Stomach (tissue), 8 donors: ENCODE measurements at regions not wholly inside any gene's neighbourhood (a gene's known extent, or its start where the extent isn't known, plus 50 kb on each side); places are given as distances from the start of the nearest gene placed in this dataset.

Experiments
- DNase-seq, 2 donors: peaks; one replicate each; pipeline versions ENCODE4 v3.0.0 to v3.0.0-alpha.2; 2013 to 2019
- H3K27ac ChIP-seq, 5 donors: fragments of 200-600 bp in 4 of 5; sonication (generic) in 4 of 5; one replicate each; pipeline ENCODE4 v1.5.1; 2013 to 2019; ENCODE audit warnings: mild to moderate bottlenecking in 1 of 5, moderate library complexity in 1 of 5
- H3K27me3 ChIP-seq, 3 donors: fragments of 200-600 bp; sonication (generic); one replicate each; pipeline ENCODE4 v1.5.1; 2017 to 2019; ENCODE audit warnings: mixed run types in 1 of 3
- H3K36me3 ChIP-seq, 4 donors: fragments of 200-600 bp; sonication (generic); 1 replicate in 3 of 4; 2 replicates in 1 of 4; pipeline ENCODE4 v1.5.1; 2016 to 2019
- H3K4me1 ChIP-seq, 4 donors: fragments of 200-600 bp; sonication (generic); one replicate each; pipeline ENCODE4 v1.5.1; 2016 to 2019
- H3K4me3 ChIP-seq, 4 donors: fragments of 200-600 bp; sonication (generic) in 3 of 4; one replicate each; pipeline ENCODE4 v1.5.1; 2016 to 2019; ENCODE audit warnings: mild to moderate bottlenecking in 1 of 4
- H3K9me3 ChIP-seq, 4 donors: fragments of 200-600 bp; sonication (generic); one replicate each; pipeline ENCODE4 v1.5.1; 2016 to 2019
- EP300 ChIP-seq: sonication (generic); formaldehyde crosslinking; IDR thresholded peaks from one replicate; pipeline ENCODE4 v1.6.1; 2017; ENCODE audit warnings: antibody characterized with exemption
- POLR2A ChIP-seq, 4 donors: fragments of 450-650 bp; IDR thresholded peaks; one replicate each; pipeline ENCODE4 v1.6.1; 2016; ENCODE audit warnings: antibody characterized with exemption in 4 of 4, control low read depth in 2 of 4, mild to moderate bottlenecking in 1 of 4, moderate library complexity in 1 of 4
- POLR2AphosphoS5 ChIP-seq, 3 donors: sonication (generic); formaldehyde crosslinking; IDR thresholded peaks; one replicate each; pipeline ENCODE4 v1.6.1; 2016; ENCODE audit warnings: antibody characterized with exemption in 3 of 3
- WGBS, 5 donors: extraction: QIAGEN DNeasy Blood & Tissue Kit in 3 of 5; methylation state at CpG; one replicate each; pipeline versions ENCODE4 v1.1.5 to v1.1.7; 2013 to 2018; 5-methylcytosine and 5-hydroxymethylcytosine counted together
- intact Hi-C: fragments of 100-400 bp; cut with DNase I; formaldehyde crosslinking; loops from one replicate; pipeline ENCODE4 v1.15.1; 2023; ENCODE audit warnings: low total_unique reads
- TF ChIP-seq, protein P1 (sequence below), 7 experiments: fragments of 450-650 bp in 4 of 7; fragments of 200-600 bp in 3 of 7; sonication (generic) in 3 of 7; IDR thresholded peaks; one replicate each; pipeline ENCODE4 v1.5.1; 2016 to 2019; ENCODE audit warnings: antibody characterized with exemption in 7 of 7, control low read depth in 2 of 7, mild to moderate bottlenecking in 1 of 7
- donor health status: healthy with polysubstance abuse.
- donor health status: Bipolar disorder and iron deficiency.
- donor health status: healthy.

DNA sequence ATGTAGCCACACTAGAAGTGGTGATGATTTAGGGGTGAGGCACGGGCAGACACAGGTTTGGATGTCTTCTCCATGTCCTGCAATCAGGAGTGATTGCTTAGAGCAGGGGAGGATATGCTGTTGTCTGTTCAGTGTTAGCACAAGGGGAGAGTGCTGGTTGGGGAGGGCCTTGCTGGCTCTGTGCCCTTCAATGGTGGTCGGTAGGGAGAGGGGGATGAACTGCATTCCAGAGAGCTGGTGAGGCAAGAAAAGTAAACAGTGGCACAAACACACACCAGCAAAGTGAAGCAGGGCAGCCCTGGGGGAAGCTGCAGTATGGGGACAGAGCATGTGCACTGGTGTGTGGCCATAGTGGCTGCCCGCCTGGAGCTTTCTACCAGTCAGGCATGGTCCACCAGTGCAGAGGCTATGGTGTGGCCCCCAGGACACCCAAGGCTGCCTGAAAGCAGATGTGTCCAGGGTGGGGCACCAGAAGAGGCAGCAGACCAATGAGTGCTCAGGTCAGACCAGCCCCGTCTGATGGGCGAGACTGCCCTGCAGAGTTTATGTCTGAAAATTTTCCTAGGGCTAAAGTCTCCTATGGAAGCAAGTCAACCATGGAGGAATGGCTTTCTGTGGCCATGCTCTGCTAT, 1676.9 kb downstream of the PCDH9 start:
- intact Hi-C loops, result no loop called here
- Histone ChIP-seq H3K9me3 (peaks cover 0 to 10% (median 3%) of the 10 kb centered on the region in 4 donors), H3K27me3 (no peaks in the 10 kb centered on the region), H3K4me3 (no peak overlapping the region), H3K4me1 (no peaks in the 10 kb centered on the region), H3K36me3 (no peaks in the 10 kb centered on the region), H3K27ac (no peak overlapping the region)
- DNase-seq, result no peak
- WGBS, 5 donors, result 39 to 61% (median 58%) methylated on average over 5 of the region's 5 CpGs
- no peak for TF ChIP-seq POLR2A (IDR thresholded peaks at IDR 0.05)
- TF ChIP-seq, protein P1, sequence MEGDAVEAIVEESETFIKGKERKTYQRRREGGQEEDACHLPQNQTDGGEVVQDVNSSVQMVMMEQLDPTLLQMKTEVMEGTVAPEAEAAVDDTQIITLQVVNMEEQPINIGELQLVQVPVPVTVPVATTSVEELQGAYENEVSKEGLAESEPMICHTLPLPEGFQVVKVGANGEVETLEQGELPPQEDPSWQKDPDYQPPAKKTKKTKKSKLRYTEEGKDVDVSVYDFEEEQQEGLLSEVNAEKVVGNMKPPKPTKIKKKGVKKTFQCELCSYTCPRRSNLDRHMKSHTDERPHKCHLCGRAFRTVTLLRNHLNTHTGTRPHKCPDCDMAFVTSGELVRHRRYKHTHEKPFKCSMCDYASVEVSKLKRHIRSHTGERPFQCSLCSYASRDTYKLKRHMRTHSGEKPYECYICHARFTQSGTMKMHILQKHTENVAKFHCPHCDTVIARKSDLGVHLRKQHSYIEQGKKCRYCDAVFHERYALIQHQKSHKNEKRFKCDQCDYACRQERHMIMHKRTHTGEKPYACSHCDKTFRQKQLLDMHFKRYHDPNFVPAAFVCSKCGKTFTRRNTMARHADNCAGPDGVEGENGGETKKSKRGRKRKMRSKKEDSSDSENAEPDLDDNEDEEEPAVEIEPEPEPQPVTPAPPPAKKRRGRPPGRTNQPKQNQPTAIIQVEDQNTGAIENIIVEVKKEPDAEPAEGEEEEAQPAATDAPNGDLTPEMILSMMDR (IDR thresholded peaks at IDR 0.05), result no peak
- TF ChIP-seq EP300, result no peak
- TF ChIP-seq POLR2AphosphoS5 (IDR thresholded peaks at IDR 0.05), result no peak

DNA sequence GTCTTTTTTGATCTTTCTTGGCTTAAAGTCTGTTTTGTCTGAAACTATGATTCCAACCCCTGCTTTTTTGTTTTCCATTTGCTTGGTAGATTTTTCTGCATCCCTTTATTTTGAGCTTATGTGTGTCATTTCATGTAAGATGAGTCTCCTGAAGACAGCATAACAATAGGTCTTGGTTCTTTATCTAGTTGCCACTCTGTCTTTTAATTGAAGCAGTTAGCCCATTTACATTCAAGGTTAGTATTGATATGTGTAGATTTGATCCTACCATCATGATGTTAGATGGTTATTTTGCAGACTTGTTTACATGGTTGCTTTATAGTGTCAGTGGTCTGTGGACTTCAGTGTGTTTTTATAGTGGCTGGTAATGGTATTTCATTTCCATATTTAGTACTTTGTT, 1678.9 kb downstream of the PCDH9 start:
- Histone ChIP-seq H3K4me3 (no peak overlapping the region), H3K4me1 (no peaks in the 10 kb centered on the region), H3K9me3 (peaks cover 0 to 10% (median 3%) of the 10 kb centered on the region in 4 donors), H3K27ac (no peak overlapping the region), H3K36me3 (no peaks in the 10 kb centered on the region), H3K27me3 (no peaks in the 10 kb centered on the region)
- intact Hi-C loops, result no loop called here
- DNase-seq, result no peak
- no peak for TF ChIP-seq EP300
- no peak for TF ChIP-seq POLR2A (IDR thresholded peaks at IDR 0.05)
- no peak for TF ChIP-seq POLR2AphosphoS5 (IDR thresholded peaks at IDR 0.05)
- TF ChIP-seq, protein P1 (IDR thresholded peaks at IDR 0.05), result no peak

DNA sequence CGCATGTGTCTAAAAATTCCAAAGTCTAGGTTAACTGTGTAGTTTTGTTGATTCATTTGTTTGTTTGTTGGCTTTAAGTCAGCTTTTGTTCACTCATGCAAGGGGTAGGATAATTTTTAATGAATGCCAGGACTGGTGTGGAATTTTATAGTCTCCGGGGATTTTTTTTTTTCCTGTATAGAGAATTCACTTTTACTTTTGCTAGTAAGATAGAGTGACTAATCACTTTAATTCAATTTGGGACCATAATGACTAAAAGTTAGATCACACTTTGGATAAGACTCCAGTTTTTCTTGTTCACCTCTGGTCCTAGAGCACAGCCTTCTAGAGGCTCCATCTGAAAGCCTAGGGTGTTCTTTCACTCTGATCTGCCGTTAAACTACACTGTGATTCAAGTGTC, 1690.0 kb downstream of the PCDH9 start:
- Histone ChIP-seq H3K36me3 (no peaks in the 10 kb centered on the region), H3K4me1 (no peaks in the 10 kb centered on the region), H3K4me3 (no peak overlapping the region), H3K27ac (no peak overlapping the region), H3K9me3 (no peaks in the 10 kb centered on the region), H3K27me3 (no peaks in the 10 kb centered on the region)
- WGBS, 5 donors, result 85 to 94% (median 89%) methylated on average over 3 of the region's 3 CpGs
- intact Hi-C loops, result no loop called here
- DNase-seq, result no peak
- TF ChIP-seq POLR2A (IDR thresholded peaks at IDR 0.05) (no peak), EP300 (no peak), POLR2AphosphoS5 (IDR thresholded peaks at IDR 0.05) (no peak)
- TF ChIP-seq, protein P1 (IDR thresholded peaks at IDR 0.05), result no peak

DNA sequence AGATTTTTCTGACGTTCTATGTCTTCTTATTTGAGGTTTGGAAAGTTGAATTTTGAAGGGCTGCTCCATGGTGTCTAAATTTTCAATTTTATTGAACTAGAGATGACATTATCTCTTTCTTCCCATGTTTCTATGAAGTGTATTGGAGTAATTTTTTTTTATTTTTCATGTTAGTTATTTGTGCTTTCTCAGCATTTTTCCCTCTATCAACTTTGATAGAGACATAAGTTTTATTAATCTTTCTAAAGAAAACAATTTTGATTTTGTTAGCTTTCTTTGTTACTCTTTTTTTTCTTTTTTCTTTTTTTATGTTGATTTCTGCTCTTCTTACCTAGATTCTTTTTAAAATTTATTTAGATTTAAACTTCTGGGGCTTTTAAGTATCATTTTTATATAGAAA, 1694.8 kb downstream of the PCDH9 start:
- Histone ChIP-seq H3K4me3 (no peak overlapping the region), H3K9me3 (no peaks in the 10 kb centered on the region), H3K36me3 (no peaks in the 10 kb centered on the region), H3K27me3 (no peaks in the 10 kb centered on the region), H3K4me1 (no peaks in the 10 kb centered on the region), H3K27ac (no peak overlapping the region)
- no peak for DNase-seq
- 53 to 83% (median 74%) methylated on average over 1 of the region's 1 CpG for WGBS, 5 donors
- TF ChIP-seq, protein P1 (IDR thresholded peaks at IDR 0.05), result no peak
- intact Hi-C loops, result no loop called here
